SK-N-SH (cell line): ENCODE measurements at regions not wholly inside any gene's neighbourhood (a gene's known extent, or its start where the extent isn't known, plus 50 kb on each side); places are given as distances from the start of the nearest gene placed in this dataset.

Experiments
- CTCF ChIA-PET: fragments of 300-600, 350-600 bp; formaldehyde crosslinking; extraction: SDS; loops from one replicate; lab custom pipeline; 2021; lab: Yijun Ruan, JAX
- POLR2A ChIA-PET: fragments of 350-600 bp; sonication (Branson Sonifier 250); formaldehyde crosslinking; extraction: SDS; loops from one replicate; lab custom pipeline; 2020; ENCODE audit warnings: antibody characterized with exemption, inconsistent platforms; lab: Yijun Ruan, JAX
- DNase-seq: peaks from one replicate; pipeline ENCODE4 v3.0.0; 2012
- H2AFZ ChIP-seq: fragments of 200-600 bp; sonication (generic); 2 replicates; pipeline ENCODE4 v1.8.1; 2016; ENCODE audit warnings: antibody characterized with exemption, mild to moderate bottlenecking, low read depth
- H3F3A ChIP-seq: fragments of 200-600 bp; sonication (generic); replicated peaks from 2 replicates; pipeline ENCODE3; 2016; ENCODE audit warnings: antibody characterized with exemption, mild to moderate bottlenecking; ENCODE audit not compliant: insufficient read depth
- H3K27ac ChIP-seq, 2 experiments: fragments of 200-500 bp in 1 of 2; fragments of 200-600 bp in 1 of 2; sonication (Bioruptor generic) in 1 of 2; sonication (generic), shearing (Covaris generic) in 1 of 2; 2 replicates each; pipeline versions ENCODE4 v1.5.1 to v1.6.1; 2014 to 2016; ENCODE audit warnings: low read depth in 2 of 2, inconsistent platforms in 1 of 2, low read length in 1 of 2, mild to moderate bottlenecking in 1 of 2, mixed read lengths in 1 of 2
- H3K27me3 ChIP-seq: fragments of 200-600 bp; sonication (generic), shearing (Covaris generic); 2 replicates; pipeline ENCODE4 v1.6.1; 2016; ENCODE audit warnings: mixed run types; ENCODE audit not compliant: insufficient read depth
- H3K36me3 ChIP-seq, 2 experiments: fragments of 200-500 bp in 1 of 2; fragments of 200-600 bp in 1 of 2; sonication (Bioruptor generic) in 1 of 2; sonication (generic) in 1 of 2; replicated peaks in 1 of 2; 2 replicates each; pipeline versions ENCODE3 to v1.5.1; 2014 to 2016; ENCODE audit warnings: low read length in 1 of 2, mild to moderate bottlenecking in 1 of 2; ENCODE audit not compliant: insufficient read depth in 2 of 2, control insufficient read depth in 1 of 2
- H3K4me1 ChIP-seq, 2 experiments: fragments of 200-500 bp in 1 of 2; fragments of 200-600 bp in 1 of 2; sonication (Bioruptor generic) in 1 of 2; sonication (generic), shearing (Covaris generic) in 1 of 2; 2 replicates each; pipeline versions ENCODE4 v1.5.1 to v1.6.1; 2014 to 2016; ENCODE audit warnings: low read depth in 1 of 2, low read length in 1 of 2, mixed run types in 1 of 2; ENCODE audit not compliant: insufficient read depth in 2 of 2, control insufficient read depth in 1 of 2
- H3K4me2 ChIP-seq: fragments of 200-600 bp; sonication (generic), shearing (Covaris generic); 2 replicates; pipeline ENCODE4 v1.6.1; 2017; ENCODE audit warnings: mixed run types
- H3K4me3 ChIP-seq, 2 experiments: fragments of 200-500 bp in 1 of 2; fragments of 200-600 bp in 1 of 2; sonication (Bioruptor generic) in 1 of 2; sonication (generic), shearing (Covaris generic) in 1 of 2; 2 replicates each; pipeline versions ENCODE4 v1.5.1 to v1.8.1; 2014 to 2016; ENCODE audit warnings: low read depth in 2 of 2, inconsistent platforms in 1 of 2, low read length in 1 of 2, mild to moderate bottlenecking in 1 of 2, mixed read lengths in 1 of 2, moderate library complexity in 1 of 2
- H3K79me2 ChIP-seq: fragments of 200-600 bp; sonication (generic); 2 replicates; pipeline ENCODE4 v1.8.1; 2017; ENCODE audit warnings: mild to moderate bottlenecking; ENCODE audit not compliant: insufficient read depth
- H3K9ac ChIP-seq: fragments of 200-600 bp; sonication (generic); 2 replicates; pipeline ENCODE4 v1.6.1; 2017; ENCODE audit warnings: mixed run types
- H3K9me2 ChIP-seq: fragments of 200-600 bp; sonication (generic); 2 replicates; pipeline ENCODE4 v1.6.1; 2017; ENCODE audit warnings: mixed run types
- H3K9me3 ChIP-seq: fragments of 200-600 bp; sonication (generic); 2 replicates; pipeline ENCODE4 v1.6.1; 2017; ENCODE audit warnings: mixed run types, mild to moderate bottlenecking, moderate library complexity
- H4K20me1 ChIP-seq: fragments of 200-600 bp; sonication (generic); 2 replicates; pipeline ENCODE4 v1.6.1; 2017; ENCODE audit warnings: mild to moderate bottlenecking, mixed run types; ENCODE audit not compliant: insufficient read depth
- EP300 ChIP-seq, 2 experiments: IDR thresholded peaks; 2 replicates each; pipeline versions ENCODE4 v1.4.0 to v1.6.1; 2012; ENCODE audit warnings: borderline replicate concordance in 1 of 2, low read depth in 1 of 2, low read length in 1 of 2
- EZH2phosphoT487 ChIP-seq: fragments of 200-600 bp; sonication (generic); IDR thresholded peaks from 2 replicates; pipeline ENCODE4 v1.6.1; 2017; ENCODE audit warnings: low read depth, mixed run types, mild to moderate bottlenecking, antibody characterized with exemption, moderate library complexity, borderline replicate concordance
- FOXM1 ChIP-seq: IDR thresholded peaks from 2 replicates; pipeline ENCODE4 v1.4.0; 2012; ENCODE audit warnings: low read depth, mild to moderate bottlenecking
- GABPA ChIP-seq: IDR thresholded peaks from 2 replicates; pipeline ENCODE4 v1.4.0; 2012; ENCODE audit warnings: low read depth, mild to moderate bottlenecking
- GATA2 ChIP-seq: sonication (generic); formaldehyde crosslinking; IDR thresholded peaks from 2 replicates; pipeline ENCODE4 v1.5.0; 2020; ENCODE audit warnings: mild to moderate bottlenecking, missing genetic modification reagents
- JUND ChIP-seq: IDR thresholded peaks from 2 replicates; pipeline ENCODE4 v1.4.0; 2012
- MEF2A ChIP-seq: IDR thresholded peaks from 2 replicates; pipeline ENCODE4 v1.4.0; 2012; ENCODE audit warnings: low read depth, borderline replicate concordance
- MXI1 ChIP-seq: IDR thresholded peaks from 2 replicates; pipeline ENCODE4 v1.6.1; 2012; ENCODE audit warnings: mild to moderate bottlenecking, low read depth, low read length, improper control_type of control experiment
- POLR2AphosphoS5 ChIP-seq: IDR thresholded peaks from 2 replicates; pipeline ENCODE4 v1.6.1; 2012; ENCODE audit warnings: low read depth, low read length
- SIN3A ChIP-seq: IDR thresholded peaks from 2 replicates; pipeline ENCODE4 v1.6.1; 2012; ENCODE audit warnings: low read depth, mild to moderate bottlenecking, low read length, moderate library complexity, borderline replicate concordance
- TAF1 ChIP-seq: IDR thresholded peaks from 2 replicates; pipeline ENCODE4 v1.6.1; 2012; ENCODE audit warnings: low read depth, mild to moderate bottlenecking, low read length, moderate library complexity, borderline replicate concordance
- TCF12 ChIP-seq: IDR thresholded peaks from 2 replicates; pipeline ENCODE4 v1.4.0; 2012
- TEAD4 ChIP-seq: IDR thresholded peaks from 2 replicates; pipeline ENCODE4 v1.4.0; 2012; ENCODE audit warnings: mild to moderate bottlenecking, borderline replicate concordance; ENCODE audit not compliant: insufficient read depth
- YY1 ChIP-seq: IDR thresholded peaks from 2 replicates; pipeline ENCODE4 v1.4.0; 2012; ENCODE audit warnings: low read depth, mild to moderate bottlenecking
- whole genome bisulfite sequencing: methylation state at CpG from one replicate; pipeline ENCODE4 v1.1.6; 2017; ENCODE audit warnings: low lambda C conversion rate; 5-methylcytosine and 5-hydroxymethylcytosine counted together
- TF ChIP-seq, protein P1 (sequence below): IDR thresholded peaks from 2 replicates; pipeline ENCODE4 v1.4.0; 2012; ENCODE audit warnings: low read depth, borderline replicate concordance

DNA sequence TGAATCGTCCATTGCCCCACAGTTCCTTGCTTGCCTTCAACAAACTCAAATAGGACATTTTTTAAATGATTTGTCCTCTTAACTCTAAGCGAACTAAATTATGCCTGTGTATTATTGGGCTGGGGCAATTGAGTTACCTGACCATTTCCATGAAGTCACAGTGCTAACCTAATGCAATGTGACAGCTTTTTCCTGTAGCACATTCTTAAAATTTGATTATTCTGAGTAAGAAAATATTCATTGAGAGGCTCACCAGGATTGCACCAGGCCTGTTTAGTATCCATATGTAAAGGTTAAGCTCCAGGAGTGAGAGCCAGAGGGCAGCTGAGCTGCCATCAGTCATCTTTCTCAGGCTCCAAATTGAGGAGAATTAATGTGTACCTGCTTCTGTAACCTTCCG lies 90.9 kb downstream of the GPR65 start:
- Histone ChIP-seq H3K9me3 (no peaks in the 10 kb centered on the region), H3K27me3 (no peaks in the 10 kb centered on the region), H2AFZ (no peak overlapping the region), H3F3A (no peaks in the 10 kb centered on the region), H3K9ac (no peak overlapping the region), H3K27ac (no peak overlapping the region), H3K79me2 (no peaks in the 10 kb centered on the region), H3K4me2 (no peak overlapping the region), H3K36me3 (no peaks in the 10 kb centered on the region), H3K4me1 (no peaks in the 10 kb centered on the region), H4K20me1 (no peaks in the 10 kb centered on the region), H3K9me2 (no peaks in the 10 kb centered on the region), H3K4me3 (no peak overlapping the region)
- CTCF ChIA-PET = interaction anchor here (1.1 kb wide), 1 partner anchor 17 kb away, joined by 3 read pairs; no protein-coding TSS in a partner anchor
- 15% methylated on average over 3 of the region's 3 CpGs for WGBS
- no peak for TF ChIP-seq EP300 (IDR thresholded peaks at IDR 0.05; ENCODE audit: borderline replicate concordance in 1 of 2, low read depth in 1 of 2, low read length in 1 of 2)
- TF ChIP-seq FOXM1 = no peak
- TF ChIP-seq GABPA = no peak
- no peak for TF ChIP-seq TCF12
- TF ChIP-seq, protein P1, sequence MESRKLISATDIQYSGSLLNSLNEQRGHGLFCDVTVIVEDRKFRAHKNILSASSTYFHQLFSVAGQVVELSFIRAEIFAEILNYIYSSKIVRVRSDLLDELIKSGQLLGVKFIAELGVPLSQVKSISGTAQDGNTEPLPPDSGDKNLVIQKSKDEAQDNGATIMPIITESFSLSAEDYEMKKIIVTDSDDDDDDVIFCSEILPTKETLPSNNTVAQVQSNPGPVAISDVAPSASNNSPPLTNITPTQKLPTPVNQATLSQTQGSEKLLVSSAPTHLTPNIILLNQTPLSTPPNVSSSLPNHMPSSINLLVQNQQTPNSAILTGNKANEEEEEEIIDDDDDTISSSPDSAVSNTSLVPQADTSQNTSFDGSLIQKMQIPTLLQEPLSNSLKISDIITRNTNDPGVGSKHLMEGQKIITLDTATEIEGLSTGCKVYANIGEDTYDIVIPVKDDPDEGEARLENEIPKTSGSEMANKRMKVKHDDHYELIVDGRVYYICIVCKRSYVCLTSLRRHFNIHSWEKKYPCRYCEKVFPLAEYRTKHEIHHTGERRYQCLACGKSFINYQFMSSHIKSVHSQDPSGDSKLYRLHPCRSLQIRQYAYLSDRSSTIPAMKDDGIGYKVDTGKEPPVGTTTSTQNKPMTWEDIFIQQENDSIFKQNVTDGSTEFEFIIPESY = no peak
- TF ChIP-seq MXI1 = no peak
- TF ChIP-seq EZH2phosphoT487 = no peak
- TF ChIP-seq GATA2 (CRISPR knock-in tag) = no peak
- no peak for TF ChIP-seq SIN3A
- TF ChIP-seq TEAD4 = no peak
- DNase-seq = no peak
- POLR2A ChIA-PET = no interaction called here

DNA sequence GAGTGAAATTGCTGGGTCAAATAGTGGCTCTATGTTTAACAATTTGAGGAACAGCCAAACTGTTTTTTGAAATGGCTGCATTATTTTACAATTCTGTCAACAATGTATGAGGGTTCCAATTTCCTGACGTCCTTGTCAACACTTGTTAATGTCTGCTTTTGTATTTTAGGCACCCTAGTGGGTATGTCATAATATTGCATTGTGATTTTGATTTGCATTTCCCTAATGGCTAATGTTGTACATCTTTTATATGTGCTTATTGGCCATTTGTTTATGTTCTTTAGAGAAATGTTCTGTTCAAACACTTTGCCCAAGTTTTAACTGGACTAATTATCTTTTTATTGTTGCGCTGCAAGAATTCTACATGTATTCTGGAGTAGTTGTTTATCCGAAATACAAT lies 93.2 kb downstream of the GPR65 start:
- Histone ChIP-seq H4K20me1 (no peaks in the 10 kb centered on the region), H3K4me1 (no peaks in the 10 kb centered on the region), H3K36me3 (no peaks in the 10 kb centered on the region), H3K27me3 (no peaks in the 10 kb centered on the region), H3K9me3 (no peaks in the 10 kb centered on the region), H3K79me2 (no peaks in the 10 kb centered on the region), H3K9ac (no peak overlapping the region)
- no peak for DNase-seq
- WGBS = 29% methylated on average over 3 of the region's 3 CpGs
- TF ChIP-seq TCF12 (no peak), MEF2A (no peak), YY1 (no peak), FOXM1 (no peak), JUND (no peak), TAF1 (no peak), POLR2AphosphoS5 (no peak)
- TF ChIP-seq, all 33 proteins: peak for 0
- Histone ChIP-seq H3K27ac (no peak overlapping the region), H3F3A (no peaks in the 10 kb centered on the region), H3K9me2 (no peaks in the 10 kb centered on the region), H3K4me2 (no peak overlapping the region), H2AFZ (no peak overlapping the region), H3K4me3 (no peak overlapping the region)
- ChIA-PET POLR2A (no interaction called here), CTCF (no interaction called here)
